T47D (cell line): ENCODE measurements at regions not wholly inside any gene's neighbourhood (a gene's known extent, or its start where the extent isn't known, plus 50 kb on each side); places are given as distances from the start of the nearest gene placed in this dataset.

Source experiments
- DNase-seq, 2 experiments: peaks; one replicate each; pipeline versions ENCODE4 v3.0.0 to v3.0.0-alpha.2; 2011 to 2012; ENCODE audit warnings: low read depth in 1 of 2, low spot score in 1 of 2
- JUND ChIP-seq: IDR thresholded peaks from 2 replicates; pipeline ENCODE4 v1.6.1; 2012; ENCODE audit warnings: low read depth
- in situ Hi-C: cut with HindIII; loops from 2 replicates; pipeline ENCODE4 v1.10.0; 2016; ENCODE audit warnings: low sequenced_read_pairs, low pct_unique_long_range_greater_than_20kb

DNA sequence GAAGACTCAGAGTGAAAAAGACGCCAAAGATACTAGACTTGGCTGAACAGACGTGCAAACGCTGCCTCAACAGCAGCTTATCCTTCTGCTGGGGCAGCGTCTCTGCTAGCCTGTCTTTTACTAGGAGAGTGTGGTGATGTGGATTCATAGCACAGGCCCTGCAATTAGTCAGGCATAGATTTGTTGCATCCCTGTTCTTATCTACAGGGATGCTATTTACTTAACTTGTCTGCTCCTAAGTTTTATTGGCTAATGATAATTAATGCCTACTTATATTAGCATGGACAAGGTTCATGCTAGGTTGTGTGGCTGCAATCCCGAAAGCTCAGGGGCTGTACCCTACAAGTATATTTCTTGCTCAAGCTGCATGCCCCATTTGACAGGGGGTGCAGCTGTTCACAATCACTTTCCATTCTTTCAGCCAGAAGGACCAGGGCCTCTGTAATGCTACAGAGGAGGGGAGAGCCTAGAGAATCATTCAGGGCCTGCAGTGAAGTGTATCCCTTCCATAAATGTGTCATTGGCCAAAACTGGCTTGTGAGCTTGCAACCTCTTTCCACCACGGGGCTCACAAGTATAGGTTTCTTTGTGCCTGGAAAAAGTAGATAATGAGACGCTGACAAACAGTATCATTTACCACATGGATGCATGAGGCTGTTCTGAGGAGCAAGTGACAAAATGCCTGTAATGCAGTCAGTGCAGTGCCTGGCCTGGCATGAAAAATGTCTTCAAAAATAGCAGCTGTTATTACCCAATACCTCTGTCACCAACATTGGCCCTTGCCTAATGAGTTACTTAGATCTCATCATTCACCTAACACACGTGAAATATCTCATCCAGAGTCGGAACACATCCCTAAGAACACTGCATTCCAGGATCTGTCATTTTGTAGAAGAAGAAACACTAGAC, 685.8 kb upstream of the API5 start:
- in situ Hi-C loops, result no loop called here
- TF ChIP-seq JUND, result no peak

DNA sequence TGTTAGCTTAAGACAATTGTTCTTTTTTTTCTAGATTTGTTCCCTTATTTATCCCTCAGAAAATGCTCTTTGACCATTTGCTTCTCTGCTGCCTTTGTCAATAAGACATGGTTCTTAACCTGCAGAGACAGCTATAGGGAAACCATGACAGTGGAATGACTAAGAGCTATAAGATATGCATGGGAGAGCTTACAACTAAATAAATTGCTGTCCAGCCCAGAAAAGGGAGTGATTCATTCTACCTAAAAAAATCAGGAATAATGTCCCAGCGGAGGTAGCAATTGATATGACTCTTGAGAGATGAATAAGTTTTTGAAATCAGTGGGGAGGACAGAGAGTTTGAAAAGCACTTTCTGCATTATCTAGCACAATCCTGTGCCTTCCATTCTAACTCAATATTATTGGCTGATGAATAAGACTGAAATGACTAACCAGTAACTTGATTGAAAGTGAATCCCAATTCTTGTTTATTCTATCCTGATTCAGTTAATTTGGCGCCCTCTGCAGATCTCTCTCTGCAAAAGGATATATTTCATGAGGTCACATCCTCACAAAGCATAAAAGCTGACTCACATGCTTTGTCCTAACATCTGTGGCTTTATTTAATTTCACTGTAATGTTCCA, 680.5 kb upstream of the API5 start:
- DNase-seq, result peak; percentile 11 to 29
- in situ Hi-C loops, result no loop called here
- no peak for TF ChIP-seq JUND

More for the DNA sequence above, 685.8 kb upstream of the API5 start:
- no peak for DNase-seq

DNA sequence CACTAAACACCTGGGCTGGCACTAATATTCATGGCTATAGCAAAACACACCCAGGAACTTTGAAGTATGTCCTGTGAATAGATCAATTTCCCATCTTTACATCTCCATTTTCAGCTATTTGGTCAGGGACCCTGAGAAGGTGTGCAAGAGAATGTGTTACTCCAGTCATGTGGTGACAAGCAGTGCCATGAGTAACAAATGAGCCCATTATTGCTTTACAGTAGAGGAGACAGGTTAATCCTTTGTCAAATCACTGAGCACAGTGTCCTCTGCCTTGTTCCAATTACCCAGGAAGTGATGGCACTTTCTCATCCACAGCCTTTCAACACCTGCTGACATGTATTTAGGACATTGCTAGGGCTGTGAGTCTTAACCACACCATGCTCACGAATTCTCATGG, 664.8 kb upstream of the API5 start:
- in situ Hi-C loops, result no loop called here
- DNase-seq, result no peak
- TF ChIP-seq JUND, result no peak

DNA sequence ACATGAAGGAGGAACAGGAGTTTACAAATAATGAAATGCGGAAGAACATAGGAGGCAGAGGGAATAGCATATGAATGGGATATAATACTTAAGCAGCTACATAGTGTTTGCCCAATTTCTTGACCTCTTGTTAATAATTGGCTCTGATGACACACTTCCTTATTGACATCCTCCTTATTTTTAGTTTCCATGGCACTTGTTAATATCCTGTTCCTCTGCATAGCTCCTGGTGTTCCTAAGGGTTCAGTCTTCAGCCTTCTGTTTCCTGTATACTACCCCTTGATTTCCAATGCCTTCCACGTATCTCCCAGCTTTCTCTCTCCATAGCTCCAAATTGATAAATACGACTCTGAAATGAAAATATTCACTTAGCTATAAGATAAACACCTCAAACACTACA, 663.8 kb upstream of the API5 start:
- no peak for DNase-seq
- TF ChIP-seq JUND, result no peak
- in situ Hi-C loops, result no loop called here

DNA sequence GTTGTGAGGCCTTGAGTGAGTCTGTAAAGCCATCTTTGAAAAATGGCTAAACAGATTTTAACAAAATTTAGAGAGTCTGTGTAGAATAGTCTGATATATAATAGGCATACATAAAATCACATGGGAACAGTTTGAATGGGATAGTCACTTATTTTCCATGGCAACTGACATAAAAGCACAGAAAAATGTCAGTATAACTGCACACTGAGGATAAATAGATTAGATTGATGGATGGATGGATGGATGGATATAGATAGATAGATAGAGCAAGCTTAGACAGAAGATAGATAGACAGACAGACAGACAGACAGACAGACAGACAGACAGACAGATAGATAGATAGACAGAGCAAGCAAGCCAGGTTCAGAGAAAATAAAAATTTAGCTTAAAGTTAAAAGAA, 660.2 kb upstream of the API5 start:
- TF ChIP-seq JUND, result no peak
- DNase-seq, result no peak
- in situ Hi-C loops, result no loop called here

DNA sequence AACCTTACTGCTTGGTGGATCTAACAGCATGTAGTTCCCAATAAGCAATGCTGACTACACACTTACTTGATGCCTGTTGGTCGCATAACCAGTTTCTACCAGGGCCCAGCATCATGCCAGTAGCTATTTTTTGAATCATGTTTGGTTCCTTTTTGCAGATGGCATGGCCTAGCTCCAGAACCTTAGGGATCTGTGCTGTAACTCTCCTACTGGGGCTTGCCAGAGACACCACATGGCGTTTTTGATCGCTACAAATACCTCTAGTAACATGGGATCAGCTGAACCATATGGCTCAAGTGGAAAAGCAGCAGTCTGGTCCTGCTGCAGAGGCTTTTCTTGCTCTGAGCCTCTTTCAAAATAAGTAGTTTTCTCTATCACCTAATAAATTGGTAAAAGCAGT, 654.6 kb upstream of the API5 start:
- DNase-seq, result no peak
- in situ Hi-C loops, result no loop called here
- TF ChIP-seq JUND, result no peak

DNA sequence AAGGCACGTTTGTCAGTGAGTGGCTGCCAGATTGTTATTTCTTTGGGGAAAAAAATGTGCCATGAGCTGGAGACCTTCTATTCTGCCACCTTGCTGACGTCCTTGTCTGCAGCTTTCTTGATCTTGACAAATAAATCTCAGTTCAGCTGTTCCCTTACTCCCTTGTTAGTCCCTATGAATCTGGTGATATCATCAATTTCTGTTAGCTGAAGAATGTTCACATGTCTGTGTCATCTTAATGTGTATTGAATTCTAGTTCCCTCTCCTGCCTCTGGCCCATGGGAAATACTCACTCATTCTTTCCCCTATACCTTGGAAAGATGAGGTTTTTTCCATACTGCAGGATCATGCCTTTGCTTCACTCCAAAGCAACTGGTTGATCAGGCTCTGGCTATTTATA, 649.9 kb upstream of the API5 start:
- TF ChIP-seq JUND, result no peak
- no peak for DNase-seq
- in situ Hi-C loops, result no loop called here

DNA sequence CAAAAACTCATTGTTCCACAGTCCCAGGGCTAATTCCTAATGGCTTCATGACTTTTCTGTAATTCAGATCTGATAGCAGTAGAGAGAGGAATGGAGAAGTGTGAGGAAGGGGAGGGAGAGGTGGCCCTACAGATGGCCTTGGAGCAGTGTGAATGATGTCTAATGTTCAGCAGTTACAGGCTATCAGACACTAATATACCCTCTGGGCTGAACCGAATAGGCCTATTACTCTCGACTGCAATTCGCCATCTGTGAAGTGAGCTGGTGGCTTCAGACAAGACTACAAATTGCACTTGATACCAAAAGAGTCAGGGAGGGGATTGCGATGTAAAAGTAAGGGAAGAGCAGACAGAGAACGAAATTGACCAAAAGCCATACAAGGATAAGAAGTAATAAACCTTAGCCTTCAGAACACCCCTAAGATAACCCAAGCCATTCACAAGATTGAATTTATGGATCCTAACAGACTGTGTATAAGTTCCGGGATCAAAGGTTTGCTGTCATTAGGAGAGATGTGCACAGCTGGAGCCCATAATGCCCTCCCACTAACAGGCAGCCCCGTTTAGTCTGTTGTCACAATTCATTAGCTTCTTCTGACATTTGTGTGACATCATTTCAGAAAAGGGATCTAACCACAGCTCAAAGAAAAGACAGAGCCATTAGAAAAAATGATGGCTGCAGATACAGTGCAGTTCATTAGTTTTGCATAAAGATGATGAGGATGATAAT, 642.4 kb upstream of the API5 start:
- DNase-seq, result no peak
- TF ChIP-seq JUND, result no peak
- in situ Hi-C loops, result no loop called here

DNA sequence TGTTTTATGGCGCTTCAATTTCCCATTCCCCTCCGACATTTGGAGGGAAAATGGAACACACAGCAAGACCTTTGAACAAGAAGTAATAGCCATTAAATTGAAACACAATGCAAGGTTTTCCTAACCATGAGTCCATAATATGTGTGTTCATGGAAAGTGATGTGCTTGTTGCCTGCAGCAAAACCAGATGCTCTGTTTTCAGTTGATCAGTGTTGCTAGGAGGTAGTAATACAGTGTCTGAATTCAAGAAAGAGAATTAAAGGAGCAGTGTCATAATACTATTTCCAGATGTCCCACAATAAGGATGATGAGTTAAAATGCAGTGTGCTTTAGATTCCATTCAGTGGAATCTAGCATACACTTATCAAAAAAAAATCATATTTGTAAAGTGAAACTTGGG, 637.4 kb upstream of the API5 start:
- DNase-seq, result no peak
- in situ Hi-C loops, result no loop called here
- no peak for TF ChIP-seq JUND

DNA sequence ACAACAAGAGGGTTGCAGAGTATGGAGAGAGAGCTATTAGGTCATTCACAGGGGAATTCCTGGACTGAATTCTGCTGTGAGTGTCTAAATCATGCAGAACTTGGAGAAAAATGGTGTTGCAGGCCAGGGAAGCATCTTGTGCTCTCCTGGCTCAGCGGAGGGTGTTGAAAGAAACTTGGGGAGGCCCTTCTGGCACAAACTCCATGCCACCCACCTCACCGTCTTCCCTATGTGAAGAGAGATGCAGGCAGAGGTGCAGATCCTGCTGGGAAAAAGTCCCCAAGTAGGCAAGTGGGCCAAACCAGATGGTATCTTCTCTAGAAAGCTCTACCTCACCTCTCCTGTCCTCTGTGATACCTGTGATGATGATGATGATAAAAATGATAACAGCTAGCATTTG, 604.3 kb upstream of the API5 start:
- in situ Hi-C loops, result no loop called here
- no peak for DNase-seq
- TF ChIP-seq JUND, result no peak

DNA sequence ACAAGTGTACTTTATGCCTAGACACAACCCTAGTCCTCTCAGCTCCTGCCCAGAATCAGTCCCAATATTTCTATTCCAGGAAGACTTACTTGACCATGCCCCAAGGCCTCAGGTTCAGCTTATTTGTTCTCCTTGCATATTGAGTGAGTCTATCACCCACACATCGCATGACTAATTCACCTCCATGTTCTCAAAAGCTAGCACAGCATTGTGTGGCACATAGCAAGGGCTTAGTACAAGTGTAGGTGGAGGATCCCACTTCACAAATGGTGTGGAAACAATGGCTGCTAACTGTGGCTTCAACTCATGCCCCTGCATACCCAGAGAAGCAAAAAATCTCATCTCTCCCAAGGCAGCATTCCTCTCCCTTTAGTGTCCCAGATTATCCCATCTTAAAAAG, 602.6 kb upstream of the API5 start:
- DNase-seq, result no peak
- no peak for TF ChIP-seq JUND
- in situ Hi-C loops, result no loop called here

DNA sequence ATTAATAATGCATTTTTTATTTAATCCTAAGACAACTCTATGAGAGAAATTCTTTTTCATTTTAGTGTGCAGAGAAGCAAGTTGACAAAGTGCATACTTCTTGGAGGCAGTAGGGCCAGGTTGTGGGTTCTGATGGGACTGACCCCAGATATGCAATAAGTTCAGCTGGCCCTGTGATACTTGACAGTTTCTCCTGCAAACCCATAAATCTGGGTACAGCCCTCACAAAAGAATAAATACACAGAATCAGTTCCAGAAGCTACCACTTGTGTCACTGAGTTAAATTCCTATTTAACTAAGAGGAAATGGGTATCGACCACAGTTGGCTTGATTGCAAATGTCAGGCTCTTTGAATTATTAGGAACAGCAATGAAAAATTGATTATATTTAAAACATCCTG, 598.5 kb upstream of the API5 start:
- DNase-seq, result no peak
- no peak for TF ChIP-seq JUND
- in situ Hi-C loops, result no loop called here

DNA sequence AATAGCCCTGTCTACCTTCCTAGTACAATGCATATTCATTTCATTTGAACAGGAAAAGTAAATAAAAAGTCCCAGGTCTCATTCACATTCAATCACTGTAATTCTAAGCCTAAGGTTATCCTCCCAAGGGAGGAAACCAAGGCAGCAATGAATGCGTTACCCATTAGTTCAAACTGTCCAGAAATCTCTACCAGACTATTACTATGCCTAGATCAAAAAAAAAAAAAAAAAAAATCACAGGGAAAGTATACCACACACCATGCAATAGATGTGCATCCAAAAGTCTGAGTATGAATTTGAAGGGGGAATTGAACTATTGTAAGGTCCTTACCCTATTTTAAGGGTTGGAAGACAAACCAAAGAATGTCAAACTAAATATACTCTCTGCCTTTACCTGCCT, 598.0 kb upstream of the API5 start:
- TF ChIP-seq JUND, result no peak
- in situ Hi-C loops, result no loop called here
- no peak for DNase-seq
